ENCODE measurements at regions not wholly inside any gene's neighbourhood (a gene's known extent, or its start where the extent isn't known, plus 50 kb on each side); places are given as distances from the start of the nearest gene placed in this dataset.

GRCh38 chr1:93733340-93733739, 51.7 kb upstream of the BCAR3 start:
- no peaks in the 10 kb centered on the region for H3K9me3 ChIP-seq (ENCODE audit: control insufficient read depth in 4 of 4, insufficient read depth in 3 of 4, low read length in 3 of 4)
- no peak overlapping the region for H3K4me3 ChIP-seq
- 96 to 98% methylated on average over 7 of the region's 7 CpGs for WGBS, 2 donors
- ATAC-seq (ENCODE audit: insufficient read depth, low FRiP score) (no peak), DNase-seq (no peak)
- H3K27ac ChIP-seq (ENCODE audit: low read depth in 1 of 2, low read length in 1 of 2), result no peak overlapping the region
- H3K27me3 ChIP-seq (ENCODE audit: control insufficient read depth in 3 of 3, insufficient read depth in 3 of 3, low read length in 2 of 3), result no peaks in the 10 kb centered on the region
- TF ChIP-seq CTCF (IDR thresholded peaks at IDR 0.05; ENCODE audit: control extremely low read depth, extremely low read depth), result no peak
- H3K9ac ChIP-seq (ENCODE audit: insufficient read depth in 1 of 2, low read length in 2 of 2), result no peak overlapping the region
- no peaks in the 10 kb centered on the region for H3K36me3 ChIP-seq (ENCODE audit: control insufficient read depth in 4 of 4, insufficient read depth in 4 of 4, low read length in 4 of 4)
- H3K4me1 ChIP-seq (ENCODE audit: control insufficient read depth in 5 of 5, insufficient read depth in 5 of 5, low read length in 5 of 5), result peaks cover 0 to 11% (median 3%) of the 10 kb centered on the region in 5 donors

- Histone ChIP-seq H3K27me3 (ENCODE audit: control insufficient read depth in 3 of 3, insufficient read depth in 3 of 3, low read length in 2 of 3) (no peaks in the 10 kb centered on the region), H3K4me1 (ENCODE audit: control insufficient read depth in 5 of 5, insufficient read depth in 5 of 5, low read length in 5 of 5) (peaks cover 0 to 11% (median 3%) of the 10 kb centered on the region in 5 donors), H3K9ac (ENCODE audit: insufficient read depth in 1 of 2, low read length in 2 of 2) (no peak overlapping the region), H3K36me3 (ENCODE audit: control insufficient read depth in 4 of 4, insufficient read depth in 4 of 4, low read length in 4 of 4) (no peaks in the 10 kb centered on the region), H3K4me3 (no peak overlapping the region), H3K9me3 (ENCODE audit: control insufficient read depth in 4 of 4, insufficient read depth in 3 of 4, low read length in 3 of 4) (no peaks in the 10 kb centered on the region), H3K27ac (ENCODE audit: low read depth in 1 of 2, low read length in 1 of 2) (no peak overlapping the region)
- 60 to 68% methylated on average over 4 of the region's 4 CpGs for WGBS, 2 donors
- no peak for TF ChIP-seq CTCF (IDR thresholded peaks at IDR 0.05; ENCODE audit: control extremely low read depth, extremely low read depth)
- no peak for DNase-seq
- ATAC-seq (ENCODE audit: insufficient read depth, low FRiP score), result no peak
Observed at GRCh38 chr1:93732514-93732913, 50.9 kb upstream of the BCAR3 start.

All from lung (tissue), 11 donors.